SKM-1 treated with dmso at 0.1 percent for 144 hours (cell line): ENCODE measurements at regions not wholly inside any gene's neighbourhood (a gene's known extent, or its start where the extent isn't known, plus 50 kb on each side); places are given as distances from the start of the nearest gene placed in this dataset.

Experiments
- DNase-seq: peaks from one replicate; lab custom pipeline; 2025; ENCODE audit not compliant: unreplicated experiment; lab: John Stamatoyannopoulos, UW

DNA sequence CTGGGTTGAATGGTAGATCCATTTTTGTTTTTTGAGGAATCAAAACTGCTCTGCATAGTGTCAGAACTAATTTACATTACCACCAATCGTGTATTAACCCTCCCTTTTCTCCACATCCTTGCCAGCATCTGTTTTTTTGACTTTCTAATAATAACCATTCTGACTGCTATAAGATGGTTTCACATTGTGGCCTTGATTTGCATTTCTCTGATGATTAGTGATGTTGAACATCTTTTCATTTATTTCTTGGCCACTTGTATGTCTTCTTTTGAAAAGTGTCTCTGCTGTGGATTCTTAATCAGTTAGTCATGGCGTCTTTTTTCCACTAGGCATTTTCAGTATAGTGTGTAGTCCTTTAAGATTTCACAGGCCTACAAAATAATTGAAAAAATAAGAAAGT is 2144.3 kb upstream of the C9orf72 start:
- no peak for DNase-seq

DNA sequence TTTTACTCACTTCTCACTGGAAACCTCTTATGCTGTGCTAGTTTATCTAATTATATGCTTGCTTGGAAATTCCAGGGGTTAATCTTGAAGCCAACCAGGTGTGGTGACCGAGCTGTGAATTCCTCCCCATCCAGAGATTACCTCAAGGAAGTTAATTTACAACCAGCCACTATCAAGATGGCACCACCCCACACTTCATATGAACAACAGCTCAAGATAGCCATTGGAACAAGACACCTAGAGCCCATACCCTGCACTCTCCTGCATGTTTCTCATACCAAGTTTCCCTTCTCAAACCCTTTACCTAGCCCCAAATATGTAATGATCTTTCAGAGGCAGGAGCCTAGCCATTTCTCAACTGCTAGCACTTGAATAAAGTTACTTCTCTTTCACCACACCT is 2156.9 kb upstream of the C9orf72 start:
- no peak for DNase-seq

DNA sequence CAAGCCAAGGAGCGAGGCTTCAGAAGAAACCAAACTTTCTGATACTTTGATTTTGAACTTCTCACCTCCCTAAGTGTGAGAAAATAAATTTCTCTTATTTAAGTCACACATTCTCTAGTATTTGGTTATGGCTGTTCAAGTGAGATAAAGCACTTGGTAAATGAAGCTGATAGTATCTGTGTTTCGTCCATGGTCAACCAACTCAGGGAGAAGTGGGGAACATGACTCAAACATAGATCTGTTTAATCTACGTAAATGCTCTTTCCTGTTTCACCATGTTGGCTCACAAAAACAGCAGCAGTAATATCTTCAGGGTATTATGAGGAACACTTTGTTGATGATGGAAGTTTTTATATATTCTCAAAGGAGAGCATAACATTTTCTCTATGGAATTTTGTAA is 2167.2 kb upstream of the C9orf72 start:
- DNase-seq: no peak

DNA sequence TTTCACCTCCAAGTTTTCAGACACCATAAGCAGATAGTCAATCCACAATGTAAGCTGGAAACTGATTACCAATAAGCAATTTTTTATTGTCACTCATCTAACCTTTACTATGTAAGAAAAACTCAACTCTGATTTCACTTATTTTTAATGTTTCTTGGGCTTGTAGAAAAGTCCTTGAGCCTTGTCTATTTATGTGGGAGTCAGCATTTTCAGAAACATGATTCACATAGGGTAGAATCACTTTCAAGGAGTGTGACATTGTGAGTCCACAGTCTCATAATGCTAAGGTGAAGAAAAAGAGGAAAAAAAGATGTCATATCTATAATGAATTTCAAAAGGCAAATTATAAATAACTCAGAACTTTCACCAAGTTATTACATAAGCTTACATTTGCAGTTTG is 2167.9 kb upstream of the C9orf72 start:
- no peak for DNase-seq

DNA sequence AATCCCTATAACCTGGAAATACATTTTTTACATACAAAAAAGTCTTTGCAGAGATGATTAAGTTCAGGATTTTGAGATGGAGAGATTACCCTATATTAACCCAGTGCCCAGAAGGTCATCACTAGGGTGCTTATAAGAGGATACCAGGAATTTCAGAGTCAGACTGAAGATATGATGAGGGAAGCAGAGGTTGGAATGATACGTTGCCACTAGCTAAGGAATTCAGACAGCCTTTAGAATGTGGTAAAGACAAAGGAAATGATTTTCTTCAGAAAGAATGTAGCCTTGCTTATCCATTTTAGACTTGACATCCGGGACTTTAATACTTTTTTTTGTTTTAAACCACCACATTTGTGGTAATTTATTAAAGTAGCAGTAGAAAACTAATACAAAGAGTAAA is 2176.8 kb upstream of the C9orf72 start:
- DNase-seq: no peak

DNA sequence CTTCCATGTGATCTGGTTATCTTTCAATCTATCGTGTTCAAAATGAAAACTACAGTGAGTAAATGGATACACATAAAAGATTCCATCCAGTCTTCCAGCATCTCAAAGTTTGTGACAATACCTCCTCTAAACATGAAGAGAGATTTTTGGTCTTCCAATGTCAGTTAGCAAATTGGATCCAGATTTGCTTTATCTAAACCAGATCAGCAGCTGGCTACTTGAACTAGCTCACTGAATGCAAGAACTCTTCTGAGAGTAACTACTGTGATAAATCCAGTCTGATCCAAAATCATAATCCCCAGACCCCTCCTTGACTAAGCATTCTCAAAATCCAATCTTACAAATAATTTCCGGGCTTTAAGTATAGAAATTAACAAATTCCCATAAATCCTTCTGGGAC is 2177.9 kb upstream of the C9orf72 start:
- DNase-seq: no peak

DNA sequence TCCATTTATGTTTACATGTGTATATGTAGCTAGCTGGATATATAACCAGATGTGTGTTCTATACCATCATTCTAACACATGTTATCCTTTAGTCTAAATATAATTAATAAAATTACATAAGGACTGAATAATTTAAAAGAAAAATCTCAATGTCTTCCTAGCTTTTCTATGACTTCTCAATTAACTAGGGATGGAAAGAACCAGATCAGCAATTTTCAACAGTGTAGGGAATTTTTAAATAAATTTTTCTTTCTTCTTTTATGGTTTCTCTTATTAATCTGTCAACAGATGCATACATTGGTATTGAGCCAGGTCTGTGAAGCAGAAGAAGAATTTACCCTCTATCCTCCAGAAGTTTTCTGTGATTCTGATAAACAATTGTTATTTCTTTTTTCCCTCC is 2180.4 kb upstream of the C9orf72 start:
- no peak for DNase-seq

DNA sequence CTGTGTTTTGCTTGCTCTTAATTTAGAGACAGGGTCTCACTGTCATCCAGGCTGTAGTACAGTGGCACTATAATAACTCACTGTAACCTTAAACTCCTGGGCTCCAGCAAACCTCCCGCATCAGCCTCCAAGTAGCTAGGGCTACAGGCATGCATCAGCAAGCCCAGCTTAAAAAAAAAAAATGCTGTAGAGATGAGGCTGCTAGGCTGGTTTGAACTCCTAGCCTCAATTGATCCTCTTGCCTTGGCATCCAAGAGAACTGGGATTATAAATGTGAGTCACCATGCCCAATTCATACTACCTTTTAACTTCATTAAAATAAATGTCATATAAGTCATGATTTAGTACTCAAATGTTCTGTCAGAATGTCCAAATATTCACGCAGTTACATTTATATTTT is 2195.7 kb upstream of the C9orf72 start:
- no peak for DNase-seq

DNA sequence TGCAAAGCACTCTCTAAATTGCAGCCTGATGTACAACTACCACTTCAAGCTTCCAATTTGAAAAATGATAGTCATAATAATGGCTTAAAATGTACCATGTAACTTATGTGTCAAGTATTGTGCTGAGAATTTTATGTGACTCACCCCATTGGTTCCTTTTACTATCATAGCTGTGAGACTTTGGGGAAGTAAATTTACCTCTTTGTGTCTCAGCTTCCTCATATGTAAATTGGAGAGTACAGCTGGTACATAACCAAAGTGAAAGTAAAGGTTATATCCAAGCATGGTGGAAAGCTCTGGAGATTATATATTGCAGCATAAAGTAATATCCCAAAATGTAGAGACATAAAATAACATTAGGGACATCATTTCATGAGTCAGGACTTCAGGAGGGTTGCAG is 2200.4 kb upstream of the C9orf72 start:
- peak; percentile 66 for DNase-seq

DNA sequence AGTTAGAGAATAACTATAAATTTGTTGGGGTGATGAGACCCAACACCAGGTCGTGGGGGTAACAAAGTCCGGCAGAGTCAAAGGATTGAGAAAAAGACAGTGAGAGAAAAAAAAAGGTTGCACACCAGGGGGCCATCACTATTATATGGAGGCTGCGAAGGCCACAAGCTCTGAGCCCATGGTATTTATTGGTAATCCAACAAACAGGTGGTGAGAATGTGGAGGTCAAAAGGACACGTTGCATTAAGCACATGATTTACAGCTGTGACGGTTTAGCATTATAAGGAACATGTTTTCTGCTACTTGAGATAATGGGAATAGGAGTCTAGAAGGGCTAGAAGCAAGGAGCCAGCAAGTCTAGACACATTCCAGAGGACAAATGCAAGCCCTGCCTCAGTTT is 2202.2 kb upstream of the C9orf72 start:
- no peak for DNase-seq

DNA sequence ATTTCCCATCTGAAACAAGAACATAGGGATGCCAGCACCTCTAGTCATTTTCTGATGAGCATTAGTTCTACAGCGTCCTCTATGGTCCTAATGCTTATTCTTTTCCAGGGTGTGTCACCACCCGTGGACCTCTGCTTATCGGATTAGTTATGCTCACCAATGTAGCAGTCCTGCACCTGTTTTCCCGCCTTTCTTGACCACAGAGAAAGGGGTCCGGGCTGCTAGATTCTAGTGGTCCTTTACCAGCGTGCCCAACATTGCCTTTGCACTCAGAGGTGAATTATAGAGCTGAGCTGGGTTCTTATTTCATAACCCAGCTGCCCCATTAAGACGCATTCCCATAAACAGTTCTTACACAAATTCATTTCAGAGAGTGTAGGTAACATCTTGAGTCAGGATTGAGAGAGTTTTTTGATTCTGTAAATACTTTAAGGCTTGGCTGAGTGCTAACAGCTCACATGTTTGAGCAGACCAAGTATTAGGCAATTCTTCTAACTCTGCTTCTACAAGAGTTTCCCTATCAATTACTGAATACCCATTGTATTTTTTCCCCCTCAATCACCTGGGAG is 2205.1 kb upstream of the C9orf72 start:
- no peak for DNase-seq

DNA sequence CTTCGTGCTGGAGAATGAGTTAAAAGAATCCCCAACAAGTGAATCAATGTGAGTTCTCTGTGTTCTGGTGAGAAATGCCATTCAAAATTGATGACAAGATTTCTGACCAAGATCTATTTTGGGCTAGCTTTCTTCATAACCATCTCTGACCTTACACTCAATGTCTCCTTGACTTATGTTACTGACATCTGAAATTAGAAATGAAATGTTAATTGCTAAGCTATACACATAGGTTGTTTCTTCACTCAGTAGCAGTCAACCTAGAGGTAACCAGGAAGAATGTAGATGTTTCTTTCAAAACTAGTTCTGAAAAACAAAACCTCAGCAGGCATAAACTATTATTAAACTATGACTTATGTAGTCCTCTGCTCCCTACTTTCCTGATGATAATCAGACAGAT is 2220.7 kb upstream of the C9orf72 start:
- no peak for DNase-seq

DNA sequence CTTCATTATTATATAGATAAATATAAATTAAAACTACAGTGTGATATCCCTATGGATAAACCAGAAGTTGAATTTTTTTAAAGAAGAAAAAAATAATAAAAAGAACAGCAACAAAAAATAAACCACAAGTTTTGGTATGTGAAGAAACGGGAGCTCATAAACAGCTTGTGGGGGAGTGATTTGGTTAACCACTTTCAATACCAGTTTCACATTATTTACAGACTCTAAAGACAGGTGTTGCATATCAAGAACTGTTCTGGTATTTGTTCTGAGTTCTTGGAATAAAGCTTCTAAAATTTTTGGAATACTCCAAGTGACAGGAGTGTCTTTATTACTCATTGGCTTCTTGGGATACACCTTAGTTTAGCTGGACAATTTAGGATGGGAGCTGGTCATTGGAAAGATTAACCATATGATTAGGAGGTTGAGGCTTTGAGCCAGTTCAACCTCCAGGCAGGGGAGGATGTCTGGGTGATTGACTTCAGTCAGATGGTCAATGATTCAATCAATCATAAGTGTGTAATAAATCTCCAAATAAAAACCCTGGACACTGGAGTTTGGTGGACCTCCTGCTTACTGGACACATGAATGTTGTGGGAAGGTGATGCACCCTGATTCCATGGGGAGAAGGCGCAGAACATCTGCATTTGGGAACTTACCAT is 2223.1 kb upstream of the C9orf72 start:
- no peak for DNase-seq

DNA sequence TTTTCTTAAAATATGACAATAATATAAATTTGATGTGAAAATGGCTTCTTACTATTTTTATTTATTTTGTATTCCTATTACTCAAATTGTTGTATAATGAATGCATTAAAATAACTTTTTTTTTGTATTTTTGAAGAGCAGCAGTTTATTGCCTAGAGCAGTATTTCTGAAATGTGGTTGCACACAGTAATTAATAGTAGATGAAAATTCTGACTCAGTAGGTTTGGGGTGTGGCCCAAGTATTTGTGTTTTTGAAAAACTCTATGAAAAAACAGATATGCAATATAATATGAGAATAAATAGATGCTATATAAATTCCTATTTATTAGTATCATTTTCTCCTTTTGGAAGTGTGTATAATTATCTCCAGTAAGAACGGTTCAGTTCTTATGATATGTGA is 2225.3 kb upstream of the C9orf72 start:
- DNase-seq: no peak

DNA sequence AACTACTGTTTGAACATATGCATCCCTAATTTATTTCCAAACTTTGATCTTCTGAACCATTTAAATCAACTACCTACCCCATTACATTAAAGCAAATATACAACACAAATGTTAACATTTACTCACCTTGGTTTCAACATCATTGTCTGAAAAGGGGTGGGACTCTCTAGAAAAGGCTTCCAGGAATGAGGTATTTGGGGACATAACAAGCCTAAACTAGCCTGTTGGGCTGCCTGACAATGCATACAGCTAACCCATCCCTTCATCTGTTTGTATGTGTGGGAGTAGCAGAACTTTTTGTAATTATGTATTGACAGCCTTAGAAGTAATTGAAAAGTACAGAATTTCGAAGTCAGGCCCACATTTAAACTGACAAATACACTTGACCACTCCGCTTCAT is 2225.9 kb upstream of the C9orf72 start:
- no peak for DNase-seq

DNA sequence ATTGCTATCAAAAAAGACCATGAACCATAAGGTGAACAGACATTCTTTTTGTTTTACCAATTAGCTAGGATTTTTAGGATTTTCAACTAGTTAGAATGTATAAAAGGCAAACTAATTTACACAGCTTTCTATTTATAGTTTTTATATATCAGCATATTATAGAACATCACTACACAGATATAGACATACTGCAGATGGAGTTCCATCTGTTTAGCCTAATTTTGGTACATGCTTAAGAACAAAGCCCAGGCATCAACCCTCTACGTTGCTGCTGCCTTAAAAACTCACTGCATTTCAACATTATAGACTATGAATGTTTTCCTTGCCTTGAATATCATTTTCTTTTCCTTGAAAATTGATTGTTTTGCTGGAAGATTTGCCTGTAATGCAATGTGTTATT is 2227.5 kb upstream of the C9orf72 start:
- DNase-seq: no peak

DNA sequence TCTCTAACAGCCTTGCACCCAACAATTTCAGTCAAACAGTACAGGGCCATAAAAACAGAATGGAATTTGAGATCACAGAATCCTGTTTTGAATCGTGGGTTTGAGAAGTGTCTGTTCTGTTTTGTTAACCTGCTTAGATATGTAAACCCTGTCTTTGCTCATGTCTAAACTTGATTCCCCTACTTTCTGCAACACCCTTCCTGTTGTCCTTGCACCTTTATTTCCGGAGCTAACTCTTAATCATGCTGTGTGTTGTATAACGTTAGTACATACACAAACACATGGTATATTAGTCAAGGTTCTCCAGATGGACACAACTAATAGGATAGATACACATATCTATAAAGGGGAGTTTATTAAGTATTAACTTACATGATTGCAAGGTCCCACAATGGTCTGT is 2229.2 kb upstream of the C9orf72 start:
- no peak for DNase-seq

DNA sequence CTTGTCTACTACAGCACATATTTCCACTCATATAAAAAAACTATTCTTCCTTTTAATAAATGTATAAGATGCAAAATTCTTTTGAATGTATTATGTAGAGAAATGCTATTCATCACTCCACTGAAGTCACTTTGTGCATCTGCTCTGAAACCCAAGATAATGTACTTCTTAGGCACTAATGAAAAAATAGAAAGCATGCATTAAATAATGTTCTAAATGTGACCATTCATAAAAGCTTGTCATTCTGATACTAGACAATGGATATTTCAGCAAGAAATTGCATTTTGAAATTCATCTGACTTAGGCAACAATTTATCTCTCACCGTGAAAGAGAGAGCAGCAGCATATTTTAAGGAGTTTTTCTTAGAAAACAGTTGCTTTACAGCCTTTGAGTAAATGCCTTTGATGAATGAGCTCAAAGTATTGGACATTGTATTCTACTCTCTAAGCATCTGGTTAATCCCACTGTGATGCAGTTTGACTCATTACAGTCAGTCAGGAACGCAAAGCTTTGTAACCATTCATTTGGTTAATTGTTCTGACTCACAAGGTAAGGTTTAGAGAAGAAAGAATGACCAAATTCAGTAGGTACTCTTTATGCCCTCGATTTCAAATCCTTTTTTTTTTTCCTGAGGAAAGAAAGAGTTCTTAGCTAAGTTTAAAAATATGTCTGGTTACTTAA is 2233.8 kb upstream of the C9orf72 start:
- DNase-seq: no peak

DNA sequence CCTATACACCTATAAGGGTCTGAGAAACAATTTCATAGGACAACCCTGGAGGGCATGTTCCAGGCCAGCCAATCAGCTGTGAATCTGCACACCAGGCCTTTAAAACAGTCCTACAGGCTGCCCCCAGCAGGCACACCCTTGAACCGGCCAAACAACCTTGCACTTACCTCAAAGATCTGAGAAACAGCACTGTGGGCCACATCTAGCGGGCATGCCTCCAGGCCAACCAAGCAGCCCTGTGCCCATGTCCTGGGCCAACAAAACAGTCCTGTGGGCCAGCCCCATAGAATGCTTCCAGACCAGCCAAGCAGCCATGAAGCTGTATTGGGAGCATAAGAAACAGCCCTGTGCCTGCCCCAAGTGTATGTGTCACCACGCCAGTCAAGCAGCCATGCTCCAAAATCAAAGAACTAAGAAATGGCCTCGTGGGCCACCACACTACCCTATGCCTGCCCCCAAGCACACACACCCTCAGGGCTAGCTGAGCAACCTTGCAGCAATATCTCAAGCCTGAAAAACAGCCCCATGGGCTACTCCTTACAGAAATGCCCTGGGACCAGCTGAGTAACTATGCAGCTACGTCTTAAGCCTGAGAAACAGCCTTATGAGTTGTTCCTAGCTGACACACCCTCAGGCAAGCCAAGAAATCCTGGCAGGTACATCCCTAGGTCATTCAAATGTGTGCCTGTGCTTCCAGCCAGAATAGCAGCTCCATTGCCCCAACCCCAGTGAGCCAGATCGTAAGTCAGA is 2243.8 kb upstream of the C9orf72 start:
- DNase-seq: no peak

DNA sequence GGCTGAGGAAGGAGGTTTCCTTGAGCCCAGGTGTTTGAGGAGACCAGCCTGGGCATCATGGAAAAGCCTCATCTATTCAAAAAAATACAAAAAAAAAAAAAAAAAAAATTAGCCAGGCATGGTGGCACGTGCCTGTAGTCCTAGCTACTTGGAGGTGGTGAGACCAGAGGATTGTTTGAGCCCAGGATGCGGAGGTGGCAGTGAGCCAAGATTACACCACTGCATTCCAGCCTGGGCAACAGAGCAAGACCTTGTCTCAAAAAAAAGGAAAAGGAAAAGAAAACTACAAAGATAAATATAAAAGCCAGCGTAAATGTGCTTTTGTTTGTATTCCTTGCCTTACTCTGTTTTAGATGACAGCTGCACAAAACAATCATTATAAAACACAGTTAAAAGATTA is 2249.2 kb upstream of the C9orf72 start:
- DNase-seq: no peak

DNA sequence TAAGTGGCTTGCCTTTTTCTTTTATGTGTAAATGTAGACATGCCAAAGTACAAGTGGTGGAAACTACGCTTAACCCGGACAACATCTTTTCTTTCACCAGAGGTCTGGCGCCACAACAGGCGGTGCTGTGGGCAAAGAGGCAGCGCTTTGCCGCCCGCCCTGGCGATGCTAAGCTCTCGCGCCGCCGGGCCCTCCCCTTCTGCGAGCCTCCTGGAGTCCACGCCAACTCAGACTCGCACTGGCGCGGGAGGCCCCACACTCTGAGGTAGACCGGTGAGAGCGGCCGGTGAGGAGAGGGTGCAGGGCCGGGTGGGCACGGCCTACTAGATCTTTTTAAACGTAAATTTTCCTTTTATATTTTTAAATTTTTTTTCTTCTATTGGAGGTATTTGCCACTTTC is 2253.1 kb upstream of the C9orf72 start:
- no peak for DNase-seq

DNA sequence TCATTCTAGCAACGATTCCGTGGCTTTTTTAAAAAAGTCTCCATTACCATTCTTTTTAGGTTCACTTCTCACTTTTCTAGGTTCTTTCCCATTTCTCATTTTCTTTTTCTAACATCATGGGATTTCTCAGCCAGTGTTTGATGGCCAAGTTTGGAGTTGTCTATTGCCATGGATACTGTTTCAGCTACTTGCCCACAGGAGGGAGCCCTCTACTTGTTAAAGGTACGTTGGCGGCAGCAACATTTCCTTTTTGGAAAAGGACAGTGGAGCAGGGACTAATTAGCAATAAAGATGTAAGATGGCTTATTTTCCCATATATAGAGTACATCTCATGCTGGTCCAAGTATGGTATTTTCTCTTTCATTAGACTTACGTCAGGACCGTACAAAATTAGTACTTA is 2257.5 kb upstream of the C9orf72 start:
- peak; percentile 37 for DNase-seq
